Inflammatory macrophage treated with lipopolysaccharide for 4 hours (primary cell): ENCODE measurements at regions not wholly inside any gene's neighbourhood (a gene's known extent, or its start where the extent isn't known, plus 50 kb on each side); places are given as distances from the start of the nearest gene placed in this dataset.
A peak's percentile ranks its signal among the peaks of the same experiment; 100 is the strongest.
"Not testable (repeated sequence)": the region's sequence is repeated elsewhere in the genome, so short reads cannot be mapped to it uniquely, and the experiment has no call there.

ENCODE experiments used
- DNase-seq: peaks from one replicate; pipeline ENCODE4 v3.0.0-alpha.2; 2020

DNA sequence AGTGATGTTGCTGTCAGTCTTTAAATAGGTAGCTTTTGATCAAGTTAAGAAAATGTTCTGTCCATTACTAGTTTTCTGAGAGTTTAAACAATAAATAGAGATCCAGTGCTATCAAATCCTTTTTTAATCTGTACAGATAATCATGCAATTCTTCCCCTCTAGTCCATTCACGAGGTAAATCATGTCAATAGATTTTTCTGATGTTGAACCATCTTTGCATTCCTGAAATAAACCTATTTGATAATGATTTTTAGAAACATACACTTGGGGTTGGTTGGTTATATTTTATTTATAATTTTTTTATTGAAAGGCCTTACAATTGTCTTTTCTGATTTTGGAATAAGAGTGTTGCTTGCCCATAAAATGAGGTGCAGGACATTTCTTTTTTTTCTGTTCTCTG lies 95.0 kb downstream of the FAM53A start:
- no peak for DNase-seq

DNA sequence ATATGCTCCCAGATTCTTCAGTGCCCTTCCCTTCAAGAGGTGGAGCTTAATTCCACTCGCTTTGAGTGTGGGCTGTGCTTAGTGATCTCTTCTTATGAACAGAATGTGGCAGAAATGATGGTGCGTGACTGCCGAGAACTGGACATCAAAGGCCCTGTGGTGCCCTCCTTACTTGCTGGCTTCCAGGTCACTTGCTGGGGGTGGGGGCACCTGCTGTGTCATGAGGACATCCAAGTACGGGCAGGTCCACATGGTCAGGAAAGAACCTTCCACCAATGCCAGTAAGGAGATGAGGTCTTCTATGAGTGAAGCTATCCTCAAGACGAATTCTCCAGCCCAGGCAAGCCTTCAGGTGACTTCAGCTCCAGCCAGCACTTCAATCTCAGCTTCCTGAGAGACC lies 95.8 kb downstream of the FAM53A start:
- DNase-seq, result no peak

DNA sequence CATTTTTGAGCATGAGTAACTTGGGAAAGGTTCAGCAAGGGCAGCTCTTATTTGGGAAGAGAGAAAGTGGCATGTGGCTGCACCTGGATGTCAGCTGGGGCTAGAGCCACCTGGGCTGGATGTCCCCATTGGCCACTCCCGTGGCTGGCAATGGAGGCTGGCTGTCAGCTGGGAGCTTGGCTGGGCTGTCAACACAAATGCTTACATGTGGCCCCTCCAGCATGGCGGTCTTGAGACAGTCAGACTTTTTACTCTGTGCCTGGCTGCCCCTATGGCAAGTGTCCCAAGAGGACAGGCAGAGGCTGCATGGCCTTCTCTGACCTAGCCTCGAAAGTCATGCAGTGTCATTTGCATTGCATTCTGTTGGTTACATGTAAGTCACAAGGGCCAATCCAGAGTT lies 99.6 kb downstream of the FAM53A start:
- no peak for DNase-seq

DNA sequence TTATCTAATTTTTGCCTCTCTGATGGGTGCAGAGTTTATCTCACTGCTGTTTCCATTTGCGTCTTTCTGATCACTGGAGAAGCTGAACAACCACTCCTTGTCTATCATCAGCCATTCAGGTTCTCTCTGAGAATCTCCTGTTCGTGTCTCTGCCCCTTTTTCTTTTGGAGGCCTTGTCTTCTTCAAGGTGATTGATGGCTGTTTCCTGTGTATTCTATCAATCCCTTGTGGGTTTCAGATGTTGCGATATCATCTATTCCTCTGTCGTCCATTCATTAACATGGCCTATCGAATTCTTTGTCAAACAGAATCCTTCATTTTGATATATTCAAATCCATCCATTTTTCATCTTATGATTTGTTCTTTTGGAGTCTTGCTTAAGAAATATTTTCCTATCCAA lies 100.3 kb downstream of the FAM53A start:
- no peak for DNase-seq

DNA sequence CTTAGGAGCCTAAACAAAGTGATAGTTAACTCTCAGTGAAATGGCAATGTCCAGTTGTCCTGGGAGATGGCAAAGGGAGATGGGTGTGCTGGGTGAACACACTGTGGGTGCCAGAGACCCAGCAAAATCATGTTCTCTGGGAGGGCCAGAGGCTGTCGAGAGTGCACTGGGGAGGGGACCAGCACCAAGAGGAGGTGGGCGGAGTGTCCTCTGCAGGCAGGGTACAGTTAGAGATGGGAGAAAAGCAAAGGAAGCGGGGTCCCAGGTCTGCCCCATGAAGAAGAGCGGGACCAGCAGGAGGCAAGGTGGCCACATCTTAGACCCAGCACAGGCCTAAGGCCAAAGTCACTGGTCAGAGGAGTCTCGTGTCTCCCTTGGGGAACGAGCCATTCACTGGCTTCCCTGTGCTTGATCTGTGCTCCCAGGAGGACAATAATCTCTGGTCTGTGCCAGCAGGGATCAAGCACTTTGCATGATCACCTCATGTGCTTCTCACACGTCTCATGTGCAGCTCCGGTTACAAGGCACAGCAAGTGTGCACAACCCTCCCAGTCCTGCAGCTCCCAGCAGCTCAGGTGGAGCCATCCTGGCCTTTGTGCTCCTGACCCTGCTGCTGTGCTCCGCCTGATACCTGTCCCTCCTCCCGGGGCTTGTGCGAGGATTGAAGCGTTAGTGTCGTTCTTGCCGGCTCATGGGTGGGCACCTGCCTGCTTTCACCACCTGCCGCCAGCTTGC lies 100.9 kb downstream of the FAM53A start:
- no peak for DNase-seq

DNA sequence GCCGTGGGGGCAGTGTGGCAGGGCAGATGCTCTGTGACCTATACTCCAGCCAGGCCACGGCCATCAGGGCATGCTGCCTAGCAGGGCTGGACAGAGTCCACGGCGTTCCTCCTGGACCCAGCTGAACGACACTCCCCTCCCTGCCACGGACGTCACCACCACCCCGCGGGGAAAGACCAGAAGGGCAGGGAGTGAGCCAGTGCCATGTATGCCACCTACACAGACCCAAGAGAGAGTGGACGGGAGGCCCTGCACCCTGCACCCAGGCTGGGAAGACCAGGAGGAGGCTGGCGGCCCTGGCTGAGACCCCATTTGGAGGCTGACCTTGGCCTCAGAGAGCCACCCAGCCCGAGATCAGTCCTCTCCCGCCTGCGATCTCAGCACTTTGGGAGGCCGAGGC lies 101.9 kb downstream of the FAM53A start:
- DNase-seq, result no peak

DNA sequence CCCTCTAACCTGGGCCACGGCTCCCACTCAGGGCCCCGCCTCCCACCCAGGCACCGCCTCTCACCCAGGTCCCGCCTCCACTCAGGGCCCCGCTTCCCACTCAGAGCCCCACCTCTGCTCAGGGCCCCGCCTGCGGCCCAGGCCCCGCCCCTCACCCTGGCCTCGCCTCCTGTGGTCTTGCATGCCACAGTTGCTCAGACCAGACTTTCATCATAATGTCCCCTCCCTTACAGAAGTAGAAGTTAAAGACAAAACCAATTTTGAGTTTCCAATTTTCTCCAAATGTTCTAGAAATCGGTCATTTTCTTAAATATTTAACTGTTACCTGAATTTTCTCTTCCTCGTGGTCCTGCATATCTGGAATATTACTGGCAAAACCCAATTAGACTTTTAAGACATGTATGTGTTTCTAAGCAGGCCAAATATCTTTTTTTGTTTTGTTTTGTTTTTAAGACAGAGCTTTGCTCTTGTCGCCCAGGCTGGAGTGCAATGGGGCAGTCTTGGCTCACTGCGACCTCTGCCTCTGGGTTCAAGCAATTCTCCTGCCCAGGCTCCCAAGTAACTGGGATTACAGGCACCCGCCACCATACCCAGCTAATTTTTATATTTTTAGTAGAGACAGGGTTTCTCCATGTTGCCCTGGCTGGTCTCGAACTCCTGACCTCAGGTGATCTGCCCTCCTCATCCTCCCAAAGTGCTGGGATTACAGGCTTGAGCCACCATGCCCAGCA lies 102.8 kb downstream of the FAM53A start:
- peak; percentile 94 for DNase-seq

DNA sequence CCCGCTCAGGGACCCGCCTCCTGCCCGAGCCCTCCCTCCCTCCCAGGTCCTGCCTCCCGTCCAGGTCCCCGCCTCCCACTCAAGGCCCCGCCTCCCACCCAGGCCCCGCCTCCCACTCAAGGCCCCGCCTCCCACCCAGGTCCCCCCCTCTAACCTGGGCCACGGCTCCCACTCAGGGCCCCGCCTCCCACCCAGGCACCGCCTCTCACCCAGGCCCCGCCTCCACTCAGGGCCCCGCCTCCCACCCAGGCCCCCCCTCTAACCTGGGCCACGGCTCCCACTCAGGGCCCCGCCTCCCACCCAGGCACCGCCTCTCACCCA lies 103.5 kb downstream of the FAM53A start:
- DNase-seq, result not testable (repeated sequence)

DNA sequence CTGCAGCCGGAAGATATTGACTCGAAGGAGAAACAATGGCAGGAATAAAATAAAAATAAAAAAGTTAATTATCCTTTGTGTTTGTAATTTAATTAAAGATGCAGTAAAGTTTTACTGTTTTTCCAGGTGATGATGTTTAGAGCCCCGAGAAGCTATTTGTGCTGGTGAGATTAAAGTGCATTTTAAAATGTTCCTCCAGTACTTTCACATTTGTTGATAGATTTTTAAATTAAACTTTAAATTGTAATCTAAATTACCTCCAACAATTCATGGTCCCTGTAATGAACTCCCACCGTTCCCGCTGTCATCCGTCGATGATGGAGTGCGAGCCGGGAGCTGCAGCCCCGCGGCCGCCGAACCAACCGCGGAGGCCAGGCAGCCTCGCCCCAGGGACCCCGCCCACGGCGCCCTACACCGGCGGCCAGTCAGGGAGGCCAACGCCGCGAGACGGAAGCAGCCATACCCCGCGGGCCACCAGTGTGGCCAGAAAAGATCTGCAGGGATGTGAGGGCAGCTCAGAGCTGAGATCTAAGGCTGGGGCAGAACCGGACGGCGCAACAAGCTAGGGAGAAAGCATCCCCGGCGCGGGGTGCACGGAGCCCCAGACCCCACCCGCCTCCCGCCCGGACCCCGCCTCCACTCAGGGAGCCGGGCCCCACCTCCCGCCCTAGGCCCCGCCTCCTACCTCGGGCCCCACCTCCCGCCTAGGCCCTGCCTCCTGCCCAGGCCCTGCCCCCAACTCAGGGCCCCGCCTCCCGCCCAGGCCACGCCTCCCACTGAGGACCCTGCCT lies 104.0 kb downstream of the FAM53A start:
- peak; percentile 90 for DNase-seq

DNA sequence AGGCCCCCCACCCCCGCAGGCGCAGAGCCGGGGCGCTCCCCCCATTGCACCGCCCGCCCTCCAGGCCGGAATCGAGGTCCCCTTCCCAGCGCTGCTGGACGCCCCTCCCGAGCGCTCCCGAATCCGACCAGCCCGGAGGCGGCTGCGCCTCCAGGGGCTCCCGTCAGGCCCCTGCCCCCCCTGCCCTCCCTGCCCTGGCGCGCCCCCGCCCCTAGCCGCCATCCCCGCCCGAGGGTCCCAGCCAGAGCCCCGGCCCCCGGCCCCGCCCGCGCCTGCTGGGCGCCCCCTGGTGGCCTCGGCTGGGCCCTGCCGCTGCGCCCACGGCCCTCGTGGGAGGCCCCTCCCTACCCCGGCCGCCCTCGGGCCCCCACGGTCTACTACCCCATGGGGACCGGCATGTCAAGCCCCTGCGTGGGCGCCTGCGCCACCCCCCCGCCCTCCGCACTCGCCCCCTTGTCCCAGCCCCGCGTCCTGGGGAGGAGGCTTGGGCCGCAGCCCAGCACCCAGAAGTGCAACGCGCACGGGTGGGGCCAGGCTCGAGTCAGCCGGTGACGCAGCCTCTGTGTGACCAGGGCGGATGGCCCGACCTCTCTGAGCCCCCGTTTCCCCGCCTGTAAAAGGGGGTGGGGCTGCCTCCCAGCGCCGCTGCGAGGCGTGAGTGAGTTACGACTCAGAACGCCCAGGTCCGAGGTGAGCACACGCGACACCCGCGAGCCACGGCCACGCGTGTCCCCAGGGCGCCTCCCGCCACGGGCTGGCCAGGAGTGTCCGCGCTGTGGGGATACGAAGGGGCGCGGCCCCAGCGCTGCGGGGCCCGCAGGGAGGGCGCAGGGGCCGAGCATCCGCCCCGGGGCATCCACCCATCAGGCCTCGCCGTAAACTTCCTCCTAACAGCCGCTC lies 104.9 kb downstream of the FAM53A start:
- peak; percentile 88 for DNase-seq

DNA sequence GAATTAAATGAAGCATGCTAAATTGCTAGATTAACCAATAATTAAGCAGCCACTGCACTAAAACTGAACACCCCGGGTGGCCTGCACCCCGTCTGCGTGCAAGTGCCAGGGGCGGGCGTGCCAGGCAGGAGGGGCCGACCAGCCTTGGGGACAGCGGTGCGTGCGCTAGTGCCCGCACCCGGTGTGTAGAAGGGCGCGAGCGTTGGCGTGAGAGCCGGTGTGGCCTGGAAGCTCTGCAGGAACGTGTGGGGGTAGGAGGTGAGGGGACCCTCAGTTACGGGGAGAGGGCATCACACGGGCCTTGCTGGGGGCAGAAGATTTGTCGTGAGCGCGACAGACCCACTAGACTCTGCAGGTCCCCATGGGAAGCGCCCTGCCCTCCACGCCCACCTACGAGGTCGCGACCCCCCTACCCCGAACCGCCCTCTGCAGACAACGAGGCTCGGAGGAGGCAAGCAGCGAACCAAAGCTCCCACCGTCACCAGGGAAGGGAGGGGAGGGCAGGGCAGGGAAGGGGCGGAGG lies 105.8 kb downstream of the FAM53A start:
- DNase-seq, result no peak

DNA sequence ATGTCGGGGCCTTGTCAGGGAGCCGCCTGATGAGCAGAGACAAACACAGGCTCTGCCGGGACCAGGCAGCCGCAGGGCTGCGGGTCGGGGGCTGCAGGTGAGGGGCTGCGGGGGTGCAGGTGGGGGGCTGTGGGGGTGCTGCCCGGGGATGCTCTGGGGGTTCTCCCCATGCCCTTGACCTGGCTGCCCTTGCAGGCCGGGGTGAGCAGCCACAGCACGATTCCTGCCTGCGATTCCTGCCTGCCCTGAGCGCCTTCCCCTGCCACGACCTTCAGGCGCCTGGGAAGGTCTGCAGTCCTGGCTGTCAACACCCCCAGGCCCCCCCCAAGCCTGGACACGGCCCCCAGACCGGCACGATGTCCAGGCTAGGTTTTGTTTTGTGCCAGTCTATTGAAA lies 106.3 kb downstream of the FAM53A start:
- no peak for DNase-seq

DNA sequence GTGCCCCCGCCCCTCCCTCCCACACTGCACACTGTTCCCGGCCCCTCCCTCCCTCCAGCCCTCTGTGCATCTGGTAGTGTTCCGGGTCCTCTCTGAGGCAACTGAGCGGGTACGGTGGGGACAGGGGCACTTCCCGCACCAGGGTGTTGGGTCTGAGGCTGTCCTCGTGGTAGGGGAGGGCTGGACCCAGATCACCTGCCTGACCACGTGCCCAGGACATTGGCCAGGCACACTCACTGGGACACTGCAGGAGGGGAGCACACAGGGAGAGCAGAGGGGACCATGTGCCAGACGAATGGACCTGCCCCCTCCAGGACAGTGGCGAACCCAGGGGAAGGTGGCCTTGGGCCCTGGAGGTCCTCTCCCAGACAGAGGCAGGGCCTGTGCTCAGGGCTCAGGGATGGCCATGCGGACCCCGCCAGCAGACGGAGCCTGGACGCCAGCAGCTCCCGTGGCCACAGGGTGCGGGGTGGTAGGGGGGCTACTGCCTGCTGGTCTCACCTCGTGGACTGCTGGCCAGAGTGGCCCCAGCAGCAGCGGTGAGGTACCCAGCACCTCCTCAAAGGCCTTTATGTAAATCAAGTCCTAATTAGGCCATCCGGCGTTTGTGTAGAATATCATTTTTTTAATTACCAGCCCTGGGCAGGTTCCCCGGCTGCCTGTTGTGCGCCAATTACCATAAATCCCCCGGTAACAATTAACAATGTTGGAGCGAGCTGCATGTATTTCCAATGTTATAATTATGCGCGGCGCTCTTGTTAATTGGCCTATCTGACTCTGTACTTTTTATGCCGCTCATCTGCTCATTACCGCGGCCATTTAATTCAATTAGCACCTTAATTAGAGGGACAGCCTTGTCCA lies 106.9 kb downstream of the FAM53A start:
- no peak for DNase-seq

DNA sequence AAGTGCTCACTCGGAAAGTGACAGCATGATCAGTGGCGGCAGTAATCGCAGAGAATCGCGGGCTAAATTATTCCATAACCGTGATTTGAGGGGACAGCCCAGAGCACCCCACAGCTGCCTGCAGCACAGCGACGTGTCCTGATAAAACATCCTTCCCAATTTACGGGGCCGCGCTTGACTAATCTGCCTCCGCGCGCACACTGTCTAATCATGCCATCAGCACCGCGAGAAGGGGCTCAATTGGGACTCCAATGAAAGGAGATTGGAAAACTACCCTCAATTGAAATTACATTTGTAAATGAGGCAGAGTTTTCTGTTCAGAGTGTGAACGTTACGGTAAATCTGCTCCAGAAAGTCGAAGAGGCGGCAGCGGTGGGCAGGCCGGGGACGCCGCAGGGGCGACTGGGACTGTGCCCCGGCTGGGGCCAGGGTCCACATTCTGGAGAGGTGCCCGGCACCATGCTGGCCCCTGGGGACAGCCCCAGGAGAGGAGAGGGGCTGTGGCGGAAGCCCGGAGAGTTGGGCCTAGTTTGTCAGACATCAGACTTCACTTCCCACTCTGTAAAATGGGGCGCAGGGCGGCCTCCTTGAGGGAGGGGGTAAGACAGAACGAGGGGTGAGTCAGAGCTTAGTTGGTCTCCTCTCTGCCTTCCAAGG lies 107.7 kb downstream of the FAM53A start:
- no peak for DNase-seq

DNA sequence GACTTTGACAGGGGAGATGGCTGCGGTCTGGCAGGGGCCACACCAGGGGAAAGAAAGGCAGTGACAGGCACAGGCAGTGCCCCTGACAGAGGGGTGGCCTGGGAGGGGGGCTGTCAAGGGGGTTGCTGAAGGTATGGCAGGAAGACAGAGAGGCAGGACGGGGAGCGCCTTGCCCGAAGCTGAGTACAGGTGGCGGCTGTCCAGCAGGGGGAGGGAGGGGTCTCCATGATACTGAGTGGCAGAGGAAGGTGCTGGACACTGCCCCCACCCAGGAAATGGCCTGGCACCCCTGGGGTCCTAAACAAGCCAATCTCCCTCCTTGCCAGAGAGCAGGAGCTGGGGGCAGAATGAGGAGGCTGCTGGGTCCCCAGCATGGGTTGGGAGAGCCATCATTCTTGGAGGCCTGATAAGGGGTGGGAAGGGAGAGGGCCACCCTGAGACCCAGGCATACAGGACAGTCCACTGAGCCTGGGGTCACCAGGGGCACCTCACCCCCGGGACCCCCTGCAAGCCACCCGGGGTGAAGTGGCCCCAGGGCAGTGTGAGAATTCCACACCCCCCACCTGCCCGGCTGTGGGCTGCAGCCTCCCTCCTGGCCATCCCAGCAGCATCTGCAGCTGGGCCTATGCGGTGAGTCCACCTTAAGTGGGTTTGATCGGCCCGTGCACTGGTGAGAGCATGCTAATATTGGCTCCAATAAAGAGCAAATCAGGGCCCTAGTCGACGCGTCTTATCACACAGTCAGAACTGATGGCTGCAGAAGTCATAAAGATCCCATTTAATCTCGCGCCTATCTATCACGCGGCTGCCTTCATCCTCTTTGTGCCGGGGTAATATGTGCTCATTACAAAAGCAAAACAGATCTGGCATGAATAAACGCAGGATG lies 108.5 kb downstream of the FAM53A start:
- no peak for DNase-seq

DNA sequence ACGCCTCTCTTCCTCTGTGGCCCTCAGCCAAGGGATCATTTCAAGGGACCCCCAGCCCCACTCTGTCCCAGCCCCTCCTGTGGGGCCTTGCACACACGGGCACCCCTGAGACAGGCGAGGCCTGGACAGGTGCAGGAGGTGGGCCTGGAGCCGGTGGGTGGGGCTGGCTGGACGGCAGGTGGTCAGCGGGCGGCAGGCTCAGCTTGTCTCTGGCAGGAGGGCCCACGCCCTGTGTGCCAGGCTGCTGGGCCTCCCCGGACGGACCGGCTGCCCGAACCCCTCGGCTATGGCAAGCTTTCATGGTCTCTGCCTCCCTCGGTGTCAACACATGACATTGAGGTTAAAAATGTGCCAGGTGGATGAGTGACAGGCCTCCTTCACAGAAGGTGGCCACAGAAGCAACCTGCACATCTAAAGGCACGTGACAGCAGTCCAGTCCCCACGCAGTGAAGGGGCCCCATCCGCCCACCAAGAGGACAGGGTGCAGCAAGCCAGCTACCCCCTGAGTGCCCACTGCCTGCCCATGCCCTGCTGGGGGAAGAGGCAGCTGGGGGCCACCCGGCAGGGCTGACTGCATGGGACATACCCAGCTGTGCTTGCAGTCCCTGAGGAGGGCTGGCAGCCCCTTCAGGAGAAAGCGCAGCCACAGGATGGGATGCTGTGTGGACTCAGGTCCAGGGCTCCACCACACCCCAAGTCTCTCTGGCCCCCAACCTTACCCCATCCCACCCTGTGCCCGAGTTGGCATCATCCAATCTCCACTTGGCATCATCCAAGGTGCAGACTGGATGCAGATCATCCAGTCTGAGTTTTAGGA lies 109.3 kb downstream of the FAM53A start:
- DNase-seq, result no peak

DNA sequence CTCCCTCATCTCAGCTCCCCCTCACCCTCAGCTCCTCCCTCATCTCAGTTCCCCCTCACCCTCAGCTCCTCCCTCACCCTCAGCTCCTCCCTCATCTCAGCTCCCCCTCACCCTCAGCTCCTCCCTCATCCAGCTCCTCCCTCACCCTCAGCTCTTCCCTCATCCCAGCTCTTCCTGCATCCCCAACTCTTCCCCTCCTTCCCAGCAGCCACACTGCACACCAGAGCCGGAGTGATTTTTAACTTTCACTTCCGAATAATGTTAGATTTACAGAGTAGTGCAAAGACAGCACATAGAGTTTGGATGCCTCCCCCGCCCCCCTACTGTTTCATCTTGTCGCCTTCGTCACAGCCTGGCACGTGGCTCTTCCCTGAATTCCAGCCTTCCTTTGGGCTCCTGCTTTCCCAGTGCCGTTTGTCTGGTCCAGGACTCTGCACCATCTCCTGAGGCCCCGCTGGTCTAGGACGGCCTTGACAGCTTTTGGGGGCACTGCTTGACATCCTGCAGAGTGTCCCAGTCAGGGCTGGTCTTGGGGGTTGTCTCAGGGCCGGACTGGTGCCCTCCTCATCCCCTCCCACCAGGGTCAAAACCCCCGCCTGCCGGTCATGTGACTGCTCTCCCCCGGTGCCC lies 110.2 kb downstream of the FAM53A start:
- no peak for DNase-seq

DNA sequence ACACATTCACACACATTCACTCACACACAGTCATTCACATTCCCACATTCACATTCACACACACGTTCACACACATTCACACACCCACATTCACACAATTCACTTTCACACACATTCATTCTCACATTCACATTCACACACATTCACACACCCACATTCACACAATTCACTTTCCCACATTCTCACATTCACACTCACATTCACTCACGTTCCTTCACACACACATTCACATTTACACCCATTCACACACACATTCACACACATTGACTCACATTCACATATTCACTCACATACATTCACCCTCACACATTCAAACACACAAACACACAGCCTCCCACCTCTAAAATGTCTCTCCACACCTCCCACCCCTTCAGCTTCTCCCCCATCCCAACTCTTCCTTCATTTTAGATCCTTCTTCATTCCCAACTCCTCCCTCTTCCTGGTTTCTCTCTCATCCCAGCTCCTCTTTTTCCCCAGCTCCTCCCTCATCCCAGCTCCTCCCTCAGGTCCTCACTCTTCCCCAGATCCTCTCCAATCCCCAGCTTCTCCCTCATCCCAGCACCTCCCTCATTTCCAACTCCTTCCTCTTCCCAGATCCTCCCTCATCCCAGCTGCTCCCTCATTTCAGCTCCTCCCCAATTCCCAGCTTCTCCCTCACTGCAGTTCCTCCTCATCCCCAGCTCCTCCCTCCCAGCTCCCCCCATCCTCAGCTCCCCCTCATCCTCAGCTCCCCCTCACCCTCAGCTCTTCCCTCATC lies 111.0 kb downstream of the FAM53A start:
- no peak for DNase-seq
